DOHH2 (cell line): ENCODE measurements at regions not wholly inside any gene's neighbourhood (a gene's known extent, or its start where the extent isn't known, plus 50 kb on each side); places are given as distances from the start of the nearest gene placed in this dataset.

Source experiments
- H3F3A ChIP-seq: fragments of 200-600 bp; sonication (generic), shearing (Covaris generic); 2 replicates; pipeline ENCODE4 v1.6.0; 2016; ENCODE audit warnings: antibody characterized with exemption, mild to moderate bottlenecking; ENCODE audit not compliant: control insufficient read depth, insufficient read depth
- H3K27ac ChIP-seq: fragments of 200-600 bp; sonication (generic); 2 replicates; pipeline ENCODE4 v1.5.1; 2014; ENCODE audit warnings: low read depth, mild to moderate bottlenecking, low read length, moderate library complexity
- H3K27me3 ChIP-seq: fragments of 200-600 bp; sonication (generic); 2 replicates; pipeline ENCODE4 v1.6.1; 2014; ENCODE audit warnings: mild to moderate bottlenecking, low read length, mixed read lengths; ENCODE audit not compliant: control insufficient read depth
- H3K36me3 ChIP-seq: fragments of 200-600 bp; sonication (generic); 2 replicates; pipeline ENCODE4 v1.6.1; 2014; ENCODE audit warnings: mild to moderate bottlenecking, low read length, moderate library complexity, mixed read lengths; ENCODE audit not compliant: control insufficient read depth
- H3K4me1 ChIP-seq: fragments of 200-600 bp; sonication (generic); 2 replicates; pipeline ENCODE4 v1.6.1; 2014; ENCODE audit warnings: mild to moderate bottlenecking, low read length, mixed read lengths; ENCODE audit not compliant: control insufficient read depth
- H3K4me2 ChIP-seq: fragments of 200-600 bp; sonication (generic); 2 replicates; pipeline ENCODE4 v1.6.0; 2014; ENCODE audit warnings: mild to moderate bottlenecking, low read length, moderate library complexity
- H3K4me3 ChIP-seq: fragments of 200-600 bp; sonication (generic); 2 replicates; pipeline ENCODE4 v1.5.1; 2014; ENCODE audit warnings: mild to moderate bottlenecking, low read length, mixed read lengths
- H3K79me2 ChIP-seq: fragments of 200-600 bp; sonication (generic); 2 replicates; pipeline ENCODE4 v1.6.1; 2014; ENCODE audit warnings: mild to moderate bottlenecking, low read length, mixed read lengths; ENCODE audit not compliant: control insufficient read depth
- H3K9me2 ChIP-seq: fragments of 200-600 bp; sonication (generic); replicated peaks from 2 replicates; pipeline ENCODE4 v1.6.1; 2014; ENCODE audit warnings: mild to moderate bottlenecking, low read length, mixed read lengths; ENCODE audit not compliant: control insufficient read depth
- H3K9me3 ChIP-seq: fragments of 200-600 bp; sonication (generic); 2 replicates; pipeline ENCODE4 v1.6.1; 2014; ENCODE audit warnings: antibody characterized with exemption, low read length, mixed read lengths; ENCODE audit not compliant: control insufficient read depth, insufficient read depth
- H4K20me1 ChIP-seq: fragments of 200-600 bp; sonication (generic); 2 replicates; pipeline ENCODE4 v1.6.0; 2014; ENCODE audit warnings: low read depth, mild to moderate bottlenecking, antibody characterized with exemption, low read length, moderate library complexity; ENCODE audit not compliant: control insufficient read depth, insufficient read depth
- EZH2phosphoT487 ChIP-seq: fragments of 200-600 bp; sonication (generic); IDR thresholded peaks from 2 replicates; pipeline ENCODE4 v1.6.1; 2017; ENCODE audit warnings: borderline replicate concordance, mild to moderate bottlenecking, antibody characterized with exemption, low read length, moderate library complexity, mixed read lengths
- TF ChIP-seq, protein P1 (sequence below): fragments of 200-600 bp; sonication (generic); IDR thresholded peaks from one replicate; pipeline ENCODE4 v1.5.1; 2014; ENCODE audit warnings: antibody characterized with exemption, mild to moderate bottlenecking, low read depth, low read length; ENCODE audit not compliant: poor library complexity, severe bottlenecking

GRCh38 chr13:24627090-24627714 lies 53.0 kb upstream of the ATP12A start:
- Histone ChIP-seq H3K4me3 (peak overlapping the region; percentile 44; the same call in 1 of the 2 replicates), H3K79me2 (no peaks in the 10 kb centered on the region), H3K27me3 (no peaks in the 10 kb centered on the region), H3K9me3 (peaks cover 13% of the 10 kb centered on the region; the same call in 1 of the 2 replicates), H3F3A (peaks cover 16% of the 10 kb centered on the region), H3K27ac (peak overlapping the region; percentile 89), H3K9me2 (no peaks in the 10 kb centered on the region), H3K4me2 (peak overlapping the region; percentile 62), H4K20me1 (no peaks in the 10 kb centered on the region), H3K36me3 (no peaks in the 10 kb centered on the region), H3K4me1 (peaks cover 59% of the 10 kb centered on the region)
- TF ChIP-seq, protein P1, sequence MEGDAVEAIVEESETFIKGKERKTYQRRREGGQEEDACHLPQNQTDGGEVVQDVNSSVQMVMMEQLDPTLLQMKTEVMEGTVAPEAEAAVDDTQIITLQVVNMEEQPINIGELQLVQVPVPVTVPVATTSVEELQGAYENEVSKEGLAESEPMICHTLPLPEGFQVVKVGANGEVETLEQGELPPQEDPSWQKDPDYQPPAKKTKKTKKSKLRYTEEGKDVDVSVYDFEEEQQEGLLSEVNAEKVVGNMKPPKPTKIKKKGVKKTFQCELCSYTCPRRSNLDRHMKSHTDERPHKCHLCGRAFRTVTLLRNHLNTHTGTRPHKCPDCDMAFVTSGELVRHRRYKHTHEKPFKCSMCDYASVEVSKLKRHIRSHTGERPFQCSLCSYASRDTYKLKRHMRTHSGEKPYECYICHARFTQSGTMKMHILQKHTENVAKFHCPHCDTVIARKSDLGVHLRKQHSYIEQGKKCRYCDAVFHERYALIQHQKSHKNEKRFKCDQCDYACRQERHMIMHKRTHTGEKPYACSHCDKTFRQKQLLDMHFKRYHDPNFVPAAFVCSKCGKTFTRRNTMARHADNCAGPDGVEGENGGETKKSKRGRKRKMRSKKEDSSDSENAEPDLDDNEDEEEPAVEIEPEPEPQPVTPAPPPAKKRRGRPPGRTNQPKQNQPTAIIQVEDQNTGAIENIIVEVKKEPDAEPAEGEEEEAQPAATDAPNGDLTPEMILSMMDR = peak; percentile 66
- no peak for TF ChIP-seq EZH2phosphoT487

- no peak overlapping the region for H3K4me2 ChIP-seq
- H3K27me3 ChIP-seq = no peaks in the 10 kb centered on the region
- no peaks in the 10 kb centered on the region for H4K20me1 ChIP-seq
- peaks cover 64% of the 10 kb centered on the region for H3K4me1 ChIP-seq
- no peaks in the 10 kb centered on the region for H3K9me2 ChIP-seq
- peaks cover 12% of the 10 kb centered on the region; the same call in 1 of the 2 replicates for H3K9me3 ChIP-seq
- no peak overlapping the region for H3K27ac ChIP-seq
- H3F3A ChIP-seq = peaks cover 16% of the 10 kb centered on the region
- TF ChIP-seq, protein P1 = no peak
- no peak for TF ChIP-seq EZH2phosphoT487
- H3K36me3 ChIP-seq = no peaks in the 10 kb centered on the region
- no peak overlapping the region for H3K4me3 ChIP-seq
- H3K79me2 ChIP-seq = no peaks in the 10 kb centered on the region
These were observed 52.3 kb upstream of the ATP12A start for GRCh38 chr13:24627946-24628345.

GRCh38 chr13:24629320-24629719 lies 50.9 kb upstream of the ATP12A start:
- no peaks in the 10 kb centered on the region for H4K20me1 ChIP-seq
- no peaks in the 10 kb centered on the region for H3K27me3 ChIP-seq
- H3K4me3 ChIP-seq = no peak overlapping the region
- H3K27ac ChIP-seq = no peak overlapping the region
- H3F3A ChIP-seq = peaks cover 16% of the 10 kb centered on the region
- no peak overlapping the region; the same call in 1 of the 2 replicates for H3K4me2 ChIP-seq
- no peaks in the 10 kb centered on the region for H3K9me2 ChIP-seq
- H3K9me3 ChIP-seq = 0 out of 2 replicates have a peak, but pooled peaks cover 2% of the 10 kb centered on the region
- TF ChIP-seq EZH2phosphoT487 = no peak
- TF ChIP-seq, protein P1 = no peak
- H3K36me3 ChIP-seq = no peaks in the 10 kb centered on the region
- H3K79me2 ChIP-seq = no peaks in the 10 kb centered on the region
- H3K4me1 ChIP-seq = peaks cover 74% of the 10 kb centered on the region
